Immature natural killer cell (primary cell): ENCODE measurements at regions not wholly inside any gene's neighbourhood (a gene's known extent, or its start where the extent isn't known, plus 50 kb on each side); places are given as distances from the start of the nearest gene placed in this dataset.

Experiments used
- DNase-seq, 3 donors: peaks; one replicate each; pipeline ENCODE4 v3.0.0; 2022; ENCODE audit warnings: mixed read lengths in 1 of 3
- H3K27ac Mint-ChIP-seq, 6 donors: one replicate each; pipeline ENCODE4 v1.8.0; 2020; ENCODE audit warnings: mixed read lengths in 6 of 6, mild to moderate bottlenecking in 5 of 6, inconsistent platforms in 4 of 6, moderate library complexity in 3 of 6
- H3K27me3 Mint-ChIP-seq, 3 donors: one replicate each; pipeline ENCODE4 v1.8.0; 2020 to 2021; ENCODE audit warnings: low read depth in 3 of 3, mild to moderate bottlenecking in 3 of 3, mixed read lengths in 3 of 3, moderate library complexity in 3 of 3, inconsistent platforms in 1 of 3
- H3K36me3 Mint-ChIP-seq, 3 donors: one replicate each; pipeline ENCODE4 v1.8.0; 2020; ENCODE audit warnings: mixed read lengths in 3 of 3, inconsistent platforms in 2 of 3, mild to moderate bottlenecking in 2 of 3
- H3K4me1 Mint-ChIP-seq, 2 donors: one replicate each; pipeline ENCODE4 v1.8.0; 2020; ENCODE audit warnings: inconsistent platforms in 2 of 2, mild to moderate bottlenecking in 2 of 2, mixed read lengths in 2 of 2, moderate library complexity in 1 of 2
- H3K4me3 Mint-ChIP-seq, 5 donors: one replicate each; pipeline ENCODE4 v1.8.0; 2020; ENCODE audit warnings: mild to moderate bottlenecking in 5 of 5, mixed read lengths in 5 of 5, inconsistent platforms in 3 of 5, moderate library complexity in 3 of 5
- H3K9me3 Mint-ChIP-seq, 6 donors: one replicate each; pipeline ENCODE4 v1.8.0; 2020; ENCODE audit warnings: mild to moderate bottlenecking in 6 of 6, mixed read lengths in 6 of 6, inconsistent platforms in 4 of 6, moderate library complexity in 3 of 6

DNA sequence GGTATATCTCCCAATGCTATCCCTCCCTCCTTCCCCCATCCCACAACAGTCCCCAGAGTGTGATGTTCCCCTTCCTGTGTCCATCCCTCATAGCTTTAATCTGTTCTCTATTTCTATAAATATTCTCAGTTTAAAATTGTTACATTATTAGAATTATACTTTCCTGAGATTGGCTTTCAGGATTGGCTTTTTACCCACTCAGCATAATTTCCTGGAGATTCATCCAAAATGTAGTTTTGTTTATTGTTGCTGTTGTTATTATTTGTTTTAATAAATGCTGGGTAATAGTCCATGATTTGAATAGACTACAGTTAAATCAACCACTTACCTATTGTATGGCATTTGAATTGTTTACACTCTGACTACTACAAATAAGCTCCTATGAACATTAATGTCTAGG is 936.4 kb downstream of the FAT4 start:
- no peaks in the 10 kb centered on the region for H3K4me1 Mint-ChIP-seq
- no peak for DNase-seq
- H3K4me3 Mint-ChIP-seq, result no peak overlapping the region
- H3K27me3 Mint-ChIP-seq, result peaks cover 0 to 2% (median 0%) of the 10 kb centered on the region in 3 donors
- H3K27ac Mint-ChIP-seq, result no peak overlapping the region
- peaks cover 2 to 37% (median 6%) of the 10 kb centered on the region in 6 donors for H3K9me3 Mint-ChIP-seq
- H3K36me3 Mint-ChIP-seq, result peaks cover 0 to 3% (median 0%) of the 10 kb centered on the region in 3 donors

DNA sequence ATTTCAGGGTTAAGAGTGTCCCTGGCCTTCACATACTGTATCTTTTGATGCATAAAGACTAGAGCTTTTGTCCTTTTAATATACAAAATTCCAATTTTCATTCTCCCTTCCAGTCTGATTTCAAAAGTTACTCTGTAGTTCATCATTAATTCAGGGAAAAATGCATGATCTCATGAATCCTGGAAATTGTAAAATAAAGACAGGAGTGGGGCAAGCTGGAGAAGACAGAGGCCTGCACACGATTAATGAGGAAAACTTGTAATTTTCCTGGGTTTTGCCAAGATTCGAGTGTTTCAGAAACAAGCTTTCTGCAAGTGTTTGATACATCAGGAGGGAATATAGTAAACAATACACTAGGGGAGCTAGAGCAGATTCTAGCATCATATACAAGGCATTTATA is 947.9 kb downstream of the FAT4 start:
- no peak overlapping the region for H3K4me3 Mint-ChIP-seq
- no peaks in the 10 kb centered on the region for H3K36me3 Mint-ChIP-seq
- H3K4me1 Mint-ChIP-seq, result no peaks in the 10 kb centered on the region
- no peak for DNase-seq
- no peak overlapping the region for H3K27ac Mint-ChIP-seq
- peaks cover 0 to 2% (median 0%) of the 10 kb centered on the region in 3 donors for H3K27me3 Mint-ChIP-seq
- peaks cover 0 to 12% (median under 1%) of the 10 kb centered on the region in 6 donors for H3K9me3 Mint-ChIP-seq

DNA sequence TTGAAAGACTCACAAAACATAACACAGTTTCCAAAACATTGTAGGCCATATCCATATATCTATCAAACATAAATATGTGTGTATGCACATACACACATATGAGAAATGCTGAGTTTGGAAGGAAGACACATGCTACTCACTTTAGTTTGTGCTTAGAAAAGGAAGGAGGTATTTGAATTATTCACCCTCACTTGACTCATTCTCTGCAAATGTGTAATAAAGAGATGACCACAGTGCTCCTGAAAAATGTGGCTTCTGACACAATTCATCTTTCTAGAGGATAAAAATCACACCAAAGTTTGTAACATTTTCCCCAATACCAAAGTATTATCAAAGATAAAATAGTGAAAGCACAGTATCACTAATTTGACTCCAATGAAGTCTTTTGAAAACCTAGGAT is 950.1 kb downstream of the FAT4 start:
- no peaks in the 10 kb centered on the region for H3K36me3 Mint-ChIP-seq
- no peak for DNase-seq
- no peak overlapping the region for H3K27ac Mint-ChIP-seq
- peaks cover 0 to 6% (median 1%) of the 10 kb centered on the region in 6 donors for H3K9me3 Mint-ChIP-seq
- peaks cover 0 to 2% (median 0%) of the 10 kb centered on the region in 3 donors for H3K27me3 Mint-ChIP-seq
- H3K4me3 Mint-ChIP-seq, result no peak overlapping the region
- no peaks in the 10 kb centered on the region for H3K4me1 Mint-ChIP-seq

DNA sequence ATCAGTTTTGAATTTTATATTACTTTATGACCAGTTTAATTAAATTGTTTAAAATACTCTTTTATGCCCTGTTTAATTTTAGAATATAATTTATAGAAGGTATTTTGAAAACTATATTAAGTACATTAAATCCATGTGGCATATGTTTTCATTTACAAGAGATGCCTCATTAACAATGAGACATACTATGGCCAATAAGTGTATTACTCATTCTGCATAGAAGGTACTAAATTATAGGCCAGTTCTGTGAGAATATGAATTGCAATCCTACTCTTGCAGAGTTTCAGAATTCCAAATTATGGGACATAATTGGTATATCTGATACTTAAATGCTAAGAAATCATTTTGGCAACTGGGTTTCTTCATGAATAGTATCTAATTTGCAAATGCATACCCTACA is 951.1 kb downstream of the FAT4 start:
- Mint-ChIP-seq H3K36me3 (no peaks in the 10 kb centered on the region), H3K9me3 (peaks cover 0 to 5% (median 3%) of the 10 kb centered on the region in 6 donors), H3K27me3 (peaks cover 0 to 2% (median 0%) of the 10 kb centered on the region in 3 donors), H3K4me1 (no peaks in the 10 kb centered on the region), H3K4me3 (no peak overlapping the region), H3K27ac (no peak overlapping the region)
- DNase-seq, result no peak

DNA sequence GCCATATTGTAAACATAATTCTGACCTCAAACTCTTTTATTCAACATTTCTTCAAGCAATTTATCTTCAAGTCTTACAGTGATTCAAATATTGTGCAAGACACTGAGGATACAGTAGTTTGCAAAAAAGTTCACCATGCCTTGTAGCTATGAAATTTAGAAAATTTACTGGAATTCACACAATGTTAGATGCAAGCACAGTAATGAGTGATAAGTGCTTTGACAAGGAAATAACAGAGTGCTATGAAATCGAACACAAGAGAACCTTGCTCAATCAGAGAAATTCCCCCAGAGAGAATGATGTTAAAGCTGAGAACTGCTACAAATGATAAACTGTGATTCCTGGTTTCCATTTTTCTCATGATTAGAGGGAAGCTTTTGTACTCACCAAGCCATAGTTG is 952.9 kb downstream of the FAT4 start:
- no peak overlapping the region for H3K27ac Mint-ChIP-seq
- no peaks in the 10 kb centered on the region for H3K36me3 Mint-ChIP-seq
- H3K9me3 Mint-ChIP-seq, result peaks cover 0 to 11% (median 3%) of the 10 kb centered on the region in 6 donors
- DNase-seq, result no peak
- H3K4me3 Mint-ChIP-seq, result no peak overlapping the region
- no peaks in the 10 kb centered on the region for H3K27me3 Mint-ChIP-seq
- H3K4me1 Mint-ChIP-seq, result no peaks in the 10 kb centered on the region

DNA sequence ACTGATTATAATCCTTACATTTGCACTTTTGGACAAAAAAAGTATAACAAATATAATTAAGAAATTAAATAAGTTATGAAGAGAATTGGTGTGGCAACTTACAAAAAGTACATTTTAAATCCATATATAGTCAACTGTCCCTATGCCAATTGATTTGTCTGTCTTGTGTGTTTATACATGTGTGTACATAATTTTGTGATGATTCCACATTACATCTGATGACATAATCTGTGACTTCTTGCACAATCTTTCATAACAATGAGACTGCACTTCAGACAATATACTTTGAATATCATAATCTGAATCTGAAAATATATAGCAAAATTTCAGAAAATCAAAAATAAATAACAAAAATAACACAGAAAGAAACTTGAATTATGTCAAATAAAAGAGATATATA is 953.4 kb downstream of the FAT4 start:
- DNase-seq, result no peak
- Mint-ChIP-seq H3K27ac (no peak overlapping the region), H3K4me1 (no peaks in the 10 kb centered on the region), H3K27me3 (no peaks in the 10 kb centered on the region), H3K9me3 (peaks cover 0 to 9% (median 2%) of the 10 kb centered on the region in 6 donors), H3K36me3 (no peaks in the 10 kb centered on the region), H3K4me3 (no peak overlapping the region)

DNA sequence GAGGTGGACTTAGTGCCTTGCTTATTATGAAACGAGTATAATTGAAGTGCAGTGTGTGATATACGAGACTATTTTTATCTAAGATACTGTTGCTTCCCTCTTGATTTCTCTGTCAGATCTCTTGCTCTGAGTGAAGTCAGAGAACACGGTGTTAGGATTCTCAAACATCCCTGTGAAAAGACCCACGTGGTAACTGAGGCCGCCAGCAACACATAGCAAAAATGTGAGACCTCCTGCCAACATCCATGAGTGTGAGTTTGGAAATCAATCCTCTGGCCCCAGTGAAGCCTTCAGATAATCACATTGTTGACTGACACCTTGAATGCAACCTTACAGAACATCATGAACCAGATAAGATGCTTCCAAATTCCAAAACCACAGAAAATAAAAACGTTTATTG is 954.4 kb downstream of the FAT4 start:
- Mint-ChIP-seq H3K4me1 (no peaks in the 10 kb centered on the region), H3K36me3 (no peaks in the 10 kb centered on the region), H3K27ac (no peak overlapping the region), H3K27me3 (no peaks in the 10 kb centered on the region), H3K9me3 (peaks cover 0 to 14% (median 6%) of the 10 kb centered on the region in 6 donors), H3K4me3 (no peak overlapping the region)
- DNase-seq, result no peak

DNA sequence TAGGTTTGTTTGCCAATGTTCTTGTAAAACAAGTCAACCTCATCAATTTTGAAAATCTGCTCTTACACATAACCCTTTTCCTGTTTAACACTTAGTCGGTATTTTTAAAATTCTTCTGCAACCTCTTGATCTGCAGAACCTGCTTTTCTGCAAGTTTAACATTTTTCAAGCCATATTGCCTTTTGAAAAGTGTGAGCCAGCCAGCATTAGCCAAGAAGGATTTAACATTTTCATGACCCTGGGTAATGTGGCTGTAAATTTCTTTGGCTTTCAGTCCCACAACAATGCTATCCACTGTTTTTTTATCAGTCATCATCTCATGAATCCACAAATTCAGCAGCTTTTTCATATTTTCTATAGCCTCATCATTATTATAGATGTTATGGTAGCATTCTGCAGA is 956.5 kb downstream of the FAT4 start:
- Mint-ChIP-seq H3K9me3 (peaks cover 0 to 17% (median 6%) of the 10 kb centered on the region in 6 donors), H3K4me3 (no peak overlapping the region), H3K27me3 (no peaks in the 10 kb centered on the region), H3K4me1 (no peaks in the 10 kb centered on the region), H3K27ac (no peak overlapping the region), H3K36me3 (no peaks in the 10 kb centered on the region)
- DNase-seq, result no peak

DNA sequence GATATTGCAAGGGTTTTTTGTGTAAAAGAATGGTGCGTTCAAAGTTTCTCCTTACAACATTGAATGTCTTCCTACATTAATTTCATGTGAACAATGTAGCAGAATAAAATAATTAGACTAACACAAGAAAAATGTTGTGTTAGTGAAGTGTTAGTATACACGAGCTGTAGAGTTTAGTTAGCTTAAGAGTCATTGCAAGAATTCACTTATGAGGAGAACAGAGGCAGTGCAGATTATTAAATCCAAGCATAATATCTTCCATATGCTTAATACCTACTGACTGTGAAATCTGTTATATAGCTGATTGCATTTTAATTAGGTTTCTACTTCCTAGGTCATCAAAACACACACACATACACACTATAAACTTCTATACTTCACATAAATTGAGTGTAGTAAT is 959.0 kb downstream of the FAT4 start:
- peaks cover 0 to 17% (median 10%) of the 10 kb centered on the region in 6 donors for H3K9me3 Mint-ChIP-seq

DNA sequence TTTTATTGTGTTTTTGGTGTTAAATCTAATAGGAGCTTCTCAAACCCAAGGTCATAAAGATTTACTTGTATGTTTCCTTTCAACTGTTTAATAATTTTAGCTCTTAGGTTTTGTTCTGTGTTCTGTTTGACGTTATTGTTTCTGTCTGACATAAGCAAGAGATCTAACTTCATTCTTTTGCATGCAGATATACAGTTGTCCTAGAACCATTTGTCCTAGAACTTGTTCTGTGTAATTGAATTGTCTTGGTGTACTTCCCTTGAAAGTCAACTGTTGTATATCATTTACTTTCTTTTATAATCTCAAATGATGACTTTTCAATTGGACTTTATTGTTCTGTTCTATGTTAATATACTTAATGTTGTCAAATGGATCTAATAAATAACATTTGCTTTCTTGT is 977.1 kb downstream of the FAT4 start:
- Mint-ChIP-seq H3K4me1 (no peaks in the 10 kb centered on the region), H3K4me3 (no peak overlapping the region), H3K36me3 (no peaks in the 10 kb centered on the region), H3K27me3 (peaks cover 0 to 2% (median 0%) of the 10 kb centered on the region in 3 donors), H3K27ac (no peak overlapping the region), H3K9me3 (peaks cover 0 to 10% (median 6%) of the 10 kb centered on the region in 6 donors)
- DNase-seq, result no peak

More for the DNA sequence above, 959.0 kb downstream of the FAT4 start:
- Mint-ChIP-seq H3K4me1 (no peaks in the 10 kb centered on the region), H3K4me3 (no peak overlapping the region), H3K27ac (no peak overlapping the region), H3K36me3 (no peaks in the 10 kb centered on the region), H3K27me3 (no peaks in the 10 kb centered on the region)
- no peak for DNase-seq

DNA sequence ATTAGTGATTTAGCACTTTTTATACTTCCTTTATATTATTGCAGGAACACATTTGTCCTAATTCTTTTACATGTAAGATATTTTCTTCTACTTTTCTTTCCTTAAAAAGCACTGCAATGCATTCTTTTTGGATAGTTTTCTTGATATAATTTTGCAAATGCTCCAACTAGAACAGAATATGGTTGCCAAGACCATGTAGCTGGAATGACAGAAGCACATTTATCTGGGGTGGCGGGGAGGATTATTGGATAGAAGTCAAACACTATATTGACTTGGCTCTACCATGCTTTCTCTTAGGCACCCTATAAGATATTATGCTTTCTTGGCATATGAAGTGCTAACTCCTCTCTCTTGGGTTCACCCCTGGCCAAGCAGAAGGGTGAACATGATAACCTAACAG is 983.5 kb downstream of the FAT4 start:
- Mint-ChIP-seq H3K36me3 (no peaks in the 10 kb centered on the region), H3K27ac (no peak overlapping the region), H3K27me3 (peaks cover 0 to 3% (median 0%) of the 10 kb centered on the region in 3 donors), H3K4me3 (no peak overlapping the region), H3K4me1 (no peaks in the 10 kb centered on the region), H3K9me3 (peaks cover 4 to 42% (median 18%) of the 10 kb centered on the region in 6 donors)
- no peak for DNase-seq

DNA sequence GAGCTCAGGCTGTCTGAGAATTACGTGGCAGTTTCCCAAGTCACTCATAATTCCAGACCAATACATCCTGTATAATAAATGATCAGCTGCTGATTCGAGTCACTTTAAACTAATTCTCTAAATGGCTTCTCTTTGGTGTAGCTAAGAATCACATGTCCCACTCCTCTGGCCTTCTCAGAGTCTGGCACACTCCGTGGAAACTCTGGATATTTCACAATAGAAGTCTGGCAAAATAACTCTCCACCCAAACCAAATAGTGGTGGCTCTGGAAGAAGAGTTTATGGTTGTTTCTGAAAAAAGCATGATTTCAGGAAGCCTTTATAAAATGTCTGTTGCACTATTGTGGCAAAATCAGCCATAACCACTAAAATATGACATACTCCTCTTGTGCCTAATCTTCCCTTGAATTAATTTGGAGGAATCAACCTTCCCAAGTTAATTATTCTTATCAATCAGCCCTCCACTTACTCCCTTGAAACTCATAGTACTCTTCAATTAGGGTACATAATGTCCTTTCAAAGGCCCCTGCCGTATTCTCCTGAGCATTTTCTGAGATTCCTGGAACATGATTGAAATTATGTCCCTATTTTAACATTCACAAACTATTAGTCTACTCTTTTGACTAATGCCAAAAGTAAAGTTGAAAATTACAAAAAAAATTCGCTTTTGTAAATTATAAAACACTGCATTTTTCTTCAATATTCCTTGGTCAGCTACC is 991.6 kb downstream of the FAT4 start:
- H3K9me3 Mint-ChIP-seq, result peaks cover 1 to 44% (median 24%) of the 10 kb centered on the region in 6 donors
- DNase-seq, result no peak
- H3K4me1 Mint-ChIP-seq, result no peaks in the 10 kb centered on the region
- peaks cover 0 to 1% (median 0%) of the 10 kb centered on the region in 3 donors for H3K27me3 Mint-ChIP-seq
- H3K4me3 Mint-ChIP-seq, result no peak overlapping the region
- H3K27ac Mint-ChIP-seq, result no peak overlapping the region
- H3K36me3 Mint-ChIP-seq, result no peaks in the 10 kb centered on the region

DNA sequence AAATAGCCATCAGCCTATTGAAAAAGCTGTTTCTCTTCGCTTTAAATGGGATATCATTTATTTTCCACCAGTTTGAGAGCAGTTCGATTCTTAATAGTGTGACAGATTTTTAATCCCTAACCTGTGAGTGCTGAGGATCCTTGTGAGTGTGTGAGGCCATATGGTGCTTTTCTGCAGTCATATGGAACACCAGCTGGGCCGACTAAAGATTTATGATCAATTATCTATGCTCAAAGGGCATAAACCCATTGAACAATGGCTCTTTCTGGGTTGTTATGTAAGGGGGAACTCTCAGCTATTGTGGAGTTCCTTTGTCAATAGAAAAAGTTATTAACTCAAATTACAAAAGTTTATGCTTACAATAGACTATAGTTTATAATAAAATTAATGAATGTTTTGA is 1003.6 kb downstream of the FAT4 start:
- Mint-ChIP-seq H3K4me1 (no peaks in the 10 kb centered on the region), H3K27me3 (no peaks in the 10 kb centered on the region), H3K9me3 (peaks cover 0 to 14% (median 6%) of the 10 kb centered on the region in 6 donors), H3K36me3 (no peaks in the 10 kb centered on the region), H3K4me3 (no peak overlapping the region), H3K27ac (no peak overlapping the region)
- DNase-seq, result no peak

DNA sequence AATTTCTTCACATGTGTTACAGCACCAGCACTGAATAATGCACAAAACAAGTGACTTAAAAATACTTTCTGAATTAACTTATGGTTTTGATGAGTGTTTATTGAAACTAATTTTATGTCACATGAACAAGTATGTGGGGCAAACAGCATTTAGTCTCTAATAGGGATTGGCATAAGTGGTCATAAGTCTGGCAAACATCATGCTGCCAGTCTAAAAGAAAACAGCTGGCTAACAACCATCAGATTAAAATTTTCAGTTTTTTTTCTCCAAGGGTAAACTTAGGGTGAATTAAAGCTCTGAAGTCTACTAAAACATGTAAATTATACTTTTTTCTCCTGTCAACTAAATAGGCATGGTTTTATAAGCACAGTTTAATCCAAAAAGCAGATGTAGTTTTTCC is 1014.2 kb downstream of the FAT4 start:
- Mint-ChIP-seq H3K27ac (no peak overlapping the region), H3K27me3 (peaks cover 0 to 5% (median 2%) of the 10 kb centered on the region in 3 donors), H3K4me1 (no peaks in the 10 kb centered on the region), H3K36me3 (no peaks in the 10 kb centered on the region), H3K9me3 (peaks cover 6 to 25% (median 14%) of the 10 kb centered on the region in 6 donors), H3K4me3 (no peak overlapping the region)
- DNase-seq, result no peak

DNA sequence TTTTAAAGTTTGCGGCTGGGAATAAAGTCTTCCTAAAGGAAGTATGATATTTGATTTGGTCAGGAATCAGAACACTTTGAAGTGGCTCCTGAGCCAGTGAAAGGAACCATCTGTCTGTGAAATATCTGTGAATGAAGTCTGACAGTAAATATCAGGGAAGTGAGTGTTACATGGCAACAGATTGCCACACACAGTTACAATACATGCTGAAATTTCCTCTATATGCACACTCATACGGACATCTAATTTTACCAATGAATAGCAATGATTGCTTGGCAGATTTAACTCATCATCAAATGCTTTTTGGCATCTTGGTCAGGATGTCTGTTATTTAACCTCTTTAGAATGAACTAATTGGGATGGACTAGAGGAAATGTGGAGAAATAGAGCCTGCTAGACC is 1023.8 kb downstream of the FAT4 start:
- H3K4me1 Mint-ChIP-seq, result no peaks in the 10 kb centered on the region
- H3K9me3 Mint-ChIP-seq, result peaks cover 6 to 27% (median 10%) of the 10 kb centered on the region in 6 donors
- no peaks in the 10 kb centered on the region for H3K36me3 Mint-ChIP-seq
- peaks cover 0 to 1% (median 0%) of the 10 kb centered on the region in 3 donors for H3K27me3 Mint-ChIP-seq
- no peak overlapping the region for H3K27ac Mint-ChIP-seq
- DNase-seq, result no peak
- no peak overlapping the region for H3K4me3 Mint-ChIP-seq
